K562 (cell line): ENCODE measurements at regions not wholly inside any gene's neighbourhood (a gene's known extent, or its start where the extent isn't known, plus 50 kb on each side); places are given as distances from the start of the nearest gene placed in this dataset.

Experiments
- ATAC-seq: fragments of 200-7000 bp; cut with Tn5 transposase; 3 replicates; pipeline ENCODE4 v1.9.1; 2020; ENCODE audit warnings: moderate library complexity
- BruUV-seq: library from RNA; stranded (reverse); fragments of 400-500 nt; replicated peaks from 2 replicates; lab custom pipeline; 2021; lab: Mats Ljungman, UMichigan
- CTCF ChIA-PET: fragments of 300-600 bp; formaldehyde crosslinking; extraction: SDS; loops from one replicate; lab custom pipeline; 2021; ENCODE audit warnings: low intra/inter-chr PET ratio; lab: Yijun Ruan, JAX
- POLR2A ChIA-PET: fragments of 300-600, 350-650 bp; sonication (Branson Sonifier 250); formaldehyde crosslinking; extraction: SDS; loops from one replicate; lab custom pipeline; 2021; ENCODE audit warnings: antibody characterized with exemption, inconsistent platforms; lab: Yijun Ruan, JAX
- DNase-seq, 4 experiments: peaks; one replicate each; pipeline versions ENCODE4 v3.0.0 to v3.0.0-alpha.2; 2011 to 2018; ENCODE audit warnings: low spot score in 3 of 4, mixed read lengths in 3 of 4; ENCODE audit errors: extremely low read depth in 1 of 4
- FAIRE-seq: peaks from 2 replicates; lab custom pipeline; 2011; peaks lifted over from hg19 to GRCh38; lab: Jason Lieb, UNC
- H2AFZ ChIP-seq: 2 replicates; pipeline ENCODE4 v1.6.0; 2011; ENCODE audit warnings: low read depth, low read length, control low read depth, inconsistent platforms
- H3K27ac ChIP-seq: fragments of 200-600 bp; 3 replicates; pipeline ENCODE4 v1.8.0; 2011; ENCODE audit warnings: low read depth, mild to moderate bottlenecking, control low read depth, inconsistent platforms, low read length, moderate library complexity, mixed read lengths; ENCODE audit errors: extremely low read depth
- H3K27me3 ChIP-seq, 2 experiments: fragments of 300-600 bp in 1 of 2; 2 replicates in 1 of 2; 3 replicates in 1 of 2; pipeline versions ENCODE4 v1.6.0 to v1.8.0; 2011; ENCODE audit warnings: inconsistent platforms in 2 of 2, low read length in 2 of 2, mild to moderate bottlenecking in 1 of 2, mixed read lengths in 1 of 2, moderate library complexity in 1 of 2; ENCODE audit not compliant: control insufficient read depth in 2 of 2, insufficient read depth in 2 of 2
- H3K36me3 ChIP-seq: fragments of 300-600 bp; 3 replicates; pipeline ENCODE4 v1.8.0; 2011; ENCODE audit warnings: mild to moderate bottlenecking, low read length, inconsistent platforms; ENCODE audit not compliant: control insufficient read depth, insufficient read depth
- H3K4me1 ChIP-seq, 2 experiments: fragments of 200-600 bp in 1 of 2; replicated peaks in 1 of 2; 2 replicates in 1 of 2; 3 replicates in 1 of 2; pipeline versions ENCODE4 v1.5.1 to v1.8.0; 2011; ENCODE audit warnings: inconsistent platforms in 2 of 2, low read length in 2 of 2, mild to moderate bottlenecking in 1 of 2, mixed read lengths in 1 of 2, moderate library complexity in 1 of 2; ENCODE audit not compliant: control insufficient read depth in 2 of 2, insufficient read depth in 2 of 2
- H3K4me2 ChIP-seq: 2 replicates; pipeline ENCODE4 v1.6.1; 2011; ENCODE audit warnings: low read length, control low read depth, inconsistent platforms, mixed read lengths; ENCODE audit not compliant: insufficient read depth
- H3K4me3 ChIP-seq: fragments of 200-600 bp; sonication (generic), shearing (Covaris generic); 2 replicates; pipeline ENCODE4 v1.5.1; 2016; ENCODE audit warnings: control low read depth, inconsistent platforms
- H3K79me2 ChIP-seq: fragments of 200-600 bp; 3 replicates; pipeline ENCODE4 v1.8.0; 2011; ENCODE audit warnings: low read length, inconsistent platforms; ENCODE audit not compliant: control insufficient read depth, insufficient read depth
- H3K9ac ChIP-seq, 2 experiments: 2 replicates each; pipeline versions ENCODE4 v1.6.0 to v1.6.1; 2011; ENCODE audit warnings: low read depth in 2 of 2, low read length in 2 of 2, control low read depth in 1 of 2, inconsistent platforms in 1 of 2, mild to moderate bottlenecking in 1 of 2, mixed read lengths in 1 of 2; ENCODE audit not compliant: insufficient read depth in 1 of 2
- H3K9me1 ChIP-seq: one replicate; pipeline ENCODE4 v1.6.0; 2011; ENCODE audit warnings: inconsistent platforms, mild to moderate bottlenecking, low read length, moderate library complexity; ENCODE audit not compliant: control insufficient read depth, insufficient read depth
- H3K9me3 ChIP-seq: replicated peaks from 2 replicates; pipeline ENCODE4 v1.5.1; 2011; ENCODE audit warnings: low read depth, low read length, inconsistent platforms; ENCODE audit not compliant: control insufficient read depth, insufficient read depth
- H4K20me1 ChIP-seq: replicated peaks from 2 replicates; pipeline ENCODE4 v1.6.1; 2011; ENCODE audit warnings: low read length, inconsistent platforms, mixed read lengths; ENCODE audit not compliant: control insufficient read depth, insufficient read depth
- ETV5 ChIP-seq: sonication (generic); formaldehyde crosslinking; IDR thresholded peaks from 2 replicates; pipeline ENCODE4 v1.4.0; 2020; ENCODE audit warnings: low read depth, mild to moderate bottlenecking, missing genetic modification reagents
- MIER1 ChIP-seq: fragments of 450-650 bp; IDR thresholded peaks from 2 replicates; pipeline ENCODE4 v1.6.1; 2016; ENCODE audit warnings: antibody characterized with exemption, mild to moderate bottlenecking, low read depth
- SP1 ChIP-seq: sonication (generic); formaldehyde crosslinking; IDR thresholded peaks from 2 replicates; pipeline ENCODE4 v1.8.1; 2022; ENCODE audit warnings: mild to moderate bottlenecking, missing genetic modification reagents
- TSC22D4 ChIP-seq: fragments of 450-650 bp; IDR thresholded peaks from 2 replicates; pipeline ENCODE4 v1.6.1; 2016; ENCODE audit warnings: missing genetic modification characterization, missing biosample characterization, control low read depth
- ZBTB2 ChIP-seq: fragments of 450-650 bp; IDR thresholded peaks from 2 replicates; pipeline ENCODE4 v1.6.1; 2016; ENCODE audit warnings: antibody characterized with exemption
- ZNF197 ChIP-seq: fragments of 200-800 bp; sonication (Bioruptor generic); IDR thresholded peaks from 2 replicates; pipeline ENCODE4 v1.6.1; 2016; ENCODE audit warnings: low read depth, missing genetic modification characterization, missing compliant biosample characterization
- ZNF766 ChIP-seq: fragments of 200-800 bp; sonication (Bioruptor generic); conservative IDR thresholded peaks from 2 replicates; pipeline ENCODE4 v1.6.1; 2016; ENCODE audit warnings: missing genetic modification characterization, missing compliant biosample characterization
- ZNF77 ChIP-seq: fragments of 250-450 bp; sonication (Bioruptor Pico); IDR thresholded peaks from 2 replicates; pipeline ENCODE4 v1.5.0; 2020
- WGBS: fragments of 100-300 bp; shearing (Covaris generic); methylation state at CpG from one replicate; pipeline ENCODE4 v1.1.6; 2016; ENCODE audit warnings: low coverage, mixed read lengths; ENCODE audit not compliant: insufficient coverage; ENCODE audit errors: missing lambda C conversion rate; 5-methylcytosine and 5-hydroxymethylcytosine counted together
- in situ Hi-C: fragments of 300-500 bp; cut with MboI; formaldehyde crosslinking; loops from 4 replicates; pipeline ENCODE4 v1.15.0; 2018; ENCODE audit warnings: inconsistent platforms, mixed read lengths
- intact Hi-C: fragments of 100-400 bp; cut with micrococcal nuclease; formaldehyde crosslinking; loops from 2 replicates; pipeline ENCODE4 v1.14.2; 2022

- H2AFZ ChIP-seq = no peak overlapping the region
- no peak overlapping the region for H3K9ac ChIP-seq
- WGBS = 0% methylated on average over 1 of the region's 1 CpG
- no peak overlapping the region for H3K4me2 ChIP-seq
- DNase-seq (no peak), ATAC-seq (no peak), FAIRE-seq (no peak)
- no peaks in the 10 kb centered on the region for H3K9me1 ChIP-seq
- no peaks in the 10 kb centered on the region for H4K20me1 ChIP-seq
- H3K4me3 ChIP-seq = no peak overlapping the region
- no peaks in the 10 kb centered on the region for H3K4me1 ChIP-seq
- intact Hi-C loops (no loop called here), in situ Hi-C loops (no loop called here)
- H3K79me2 ChIP-seq = no peaks in the 10 kb centered on the region
- no peaks in the 10 kb centered on the region for H3K36me3 ChIP-seq
- no peaks in the 10 kb centered on the region for H3K27me3 ChIP-seq
- no peak overlapping the region for H3K27ac ChIP-seq
- no peak for TF ChIP-seq ZBTB2
- TF ChIP-seq ZNF766 (CRISPR knock-in tag) = no peak
- no peak for TF ChIP-seq TSC22D4 (tag)
- TF ChIP-seq ZNF197 (CRISPR knock-in tag) = no peak
- no peak for TF ChIP-seq ETV5
- no peak for TF ChIP-seq SP1
- no peak for TF ChIP-seq MIER1
- no peak for TF ChIP-seq ZNF77
- no peaks in the 10 kb centered on the region for H3K9me3 ChIP-seq
- POLR2A ChIA-PET = no interaction called here
- CTCF ChIA-PET = no interaction called here
- no TSS peak for BruUV-seq
These were observed 222.9 kb downstream of the GALR1 start for GRCh38 chr18:77472509-77472908.
